Liver (tissue), 8 donors: ENCODE measurements at regions not wholly inside any gene's neighbourhood (a gene's known extent, or its start where the extent isn't known, plus 50 kb on each side); places are given as distances from the start of the nearest gene placed in this dataset.

Experiments used
- DNase-seq: peaks from one replicate; pipeline ENCODE4 v3.0.0-alpha.2; 2017; ENCODE audit warnings: low spot score
- H3K27ac ChIP-seq, 2 donors: one replicate each; pipeline ENCODE4 v1.7.0; 2013; ENCODE audit warnings: inconsistent platforms in 2 of 2, low read length in 2 of 2, control low read depth in 1 of 2, low read depth in 1 of 2, mild to moderate bottlenecking in 1 of 2
- H3K27me3 ChIP-seq, 4 donors: one replicate each; pipeline versions ENCODE4 v1.6.1 to v1.7.0; 2013; ENCODE audit warnings: low read length in 3 of 4, inconsistent platforms in 1 of 4, mild to moderate bottlenecking in 1 of 4, moderate library complexity in 1 of 4; ENCODE audit not compliant: control insufficient read depth in 4 of 4, insufficient read depth in 4 of 4
- H3K36me3 ChIP-seq, 4 donors: one replicate each; pipeline versions ENCODE4 v1.6.1 to v1.7.0; 2013; ENCODE audit warnings: low read length in 3 of 4, mild to moderate bottlenecking in 3 of 4, low read depth in 1 of 4, moderate library complexity in 1 of 4; ENCODE audit not compliant: control insufficient read depth in 4 of 4, insufficient read depth in 3 of 4
- H3K4me1 ChIP-seq, 4 donors: one replicate each; pipeline versions ENCODE4 v1.6.1 to v1.7.0; 2013; ENCODE audit warnings: low read length in 3 of 4, mild to moderate bottlenecking in 3 of 4, moderate library complexity in 1 of 4; ENCODE audit not compliant: control insufficient read depth in 4 of 4, insufficient read depth in 4 of 4
- H3K4me3 ChIP-seq, 3 donors: one replicate each; pipeline versions ENCODE4 v1.6.1 to v1.7.0; 2013; ENCODE audit warnings: low read length in 3 of 3, control low read depth in 1 of 3, low read depth in 1 of 3, mild to moderate bottlenecking in 1 of 3
- H3K9ac ChIP-seq, 2 donors: one replicate each; pipeline ENCODE4 v1.7.0; 2013; ENCODE audit warnings: low read length in 2 of 2, mild to moderate bottlenecking in 2 of 2, moderate library complexity in 2 of 2, control low read depth in 1 of 2, low read depth in 1 of 2
- H3K9me3 ChIP-seq, 4 donors: one replicate each; pipeline versions ENCODE4 v1.6.1 to v1.7.0; 2013; ENCODE audit warnings: low read length in 3 of 4; ENCODE audit not compliant: control insufficient read depth in 4 of 4
- EGR1 ChIP-seq, 2 donors: IDR thresholded peaks; 2 replicates each; pipeline ENCODE4 v1.6.1; 2016 to 2018; ENCODE audit warnings: antibody characterized with exemption in 2 of 2, low read depth in 2 of 2
- FOXA1 ChIP-seq: IDR thresholded peaks from 2 replicates; pipeline ENCODE4 v1.6.1; 2016; ENCODE audit warnings: antibody characterized with exemption
- FOXA2 ChIP-seq: IDR thresholded peaks from 2 replicates; pipeline ENCODE4 v1.6.1; 2016; ENCODE audit warnings: antibody characterized with exemption
- GABPA ChIP-seq, 2 donors: IDR thresholded peaks in 1 of 2; conservative IDR thresholded peaks in 1 of 2; 2 replicates each; pipeline ENCODE4 v1.6.1; 2016; ENCODE audit warnings: antibody characterized with exemption in 2 of 2, mild to moderate bottlenecking in 1 of 2, moderate library complexity in 1 of 2
- HNF4A ChIP-seq, 2 donors: conservative IDR thresholded peaks; 2 replicates each; pipeline ENCODE4 v1.6.1; 2016; ENCODE audit warnings: antibody characterized with exemption in 2 of 2, mild to moderate bottlenecking in 2 of 2
- HNF4G ChIP-seq: IDR thresholded peaks from 2 replicates; pipeline ENCODE4 v1.6.1; 2016; ENCODE audit warnings: antibody characterized with exemption
- JUND ChIP-seq, 2 donors: IDR thresholded peaks; 2 replicates each; pipeline ENCODE4 v1.6.1; 2016; ENCODE audit warnings: antibody characterized with exemption in 2 of 2
- NR2F2 ChIP-seq: IDR thresholded peaks from 2 replicates; pipeline ENCODE4 v1.6.1; 2016; ENCODE audit warnings: antibody characterized with exemption
- RAD21 ChIP-seq, 2 donors: IDR thresholded peaks; 2 replicates each; pipeline ENCODE4 v1.6.1; 2016; ENCODE audit warnings: antibody characterized with exemption in 2 of 2, mild to moderate bottlenecking in 2 of 2
- RXRA ChIP-seq, 2 donors: IDR thresholded peaks; 2 replicates each; pipeline ENCODE4 v1.6.1; 2017 to 2018; ENCODE audit warnings: antibody characterized with exemption in 2 of 2, mild to moderate bottlenecking in 1 of 2
- SP1 ChIP-seq: IDR thresholded peaks from 2 replicates; pipeline ENCODE4 v1.6.1; 2018; ENCODE audit warnings: antibody characterized with exemption, mild to moderate bottlenecking
- TAF1 ChIP-seq: conservative IDR thresholded peaks from 2 replicates; pipeline ENCODE4 v1.6.1; 2016; ENCODE audit warnings: antibody characterized with exemption, mild to moderate bottlenecking
- YY1 ChIP-seq: IDR thresholded peaks from 2 replicates; pipeline ENCODE4 v1.6.1; 2016; ENCODE audit warnings: antibody characterized with exemption, mild to moderate bottlenecking
- WGBS: extraction: QIAGEN DNeasy Blood & Tissue Kit; methylation state at CpG from one replicate; pipeline ENCODE4 v1.1.7; 2013; 5-methylcytosine and 5-hydroxymethylcytosine counted together
- TF ChIP-seq, protein P1 (sequence below): IDR thresholded peaks from 2 replicates; pipeline ENCODE4 v1.6.1; 2016; ENCODE audit warnings: antibody characterized with exemption
- TF ChIP-seq, protein P2 (sequence below): IDR thresholded peaks from 2 replicates; pipeline ENCODE4 v1.6.1; 2016; ENCODE audit warnings: antibody characterized with exemption
- TF ChIP-seq, protein P3 (sequence below): IDR thresholded peaks from 2 replicates; pipeline ENCODE4 v1.6.1; 2016; ENCODE audit warnings: antibody characterized with exemption, mild to moderate bottlenecking
- TF ChIP-seq, protein P4 (sequence below): IDR thresholded peaks from 2 replicates; pipeline ENCODE4 v1.6.1; 2016; ENCODE audit warnings: antibody characterized with exemption
- TF ChIP-seq, protein P5 (sequence below): fragments of 150-350 bp; IDR thresholded peaks from 2 replicates; pipeline ENCODE4 v1.5.1; 2017; ENCODE audit warnings: improper control_type of control experiment, low read depth, low read length; ENCODE audit not compliant: missing input control
- donor health status: healthy.
- donor health status: healthy.
- donor health status: healthy.
- donor health status: healthy.
- donor health status: healthy.

DNA sequence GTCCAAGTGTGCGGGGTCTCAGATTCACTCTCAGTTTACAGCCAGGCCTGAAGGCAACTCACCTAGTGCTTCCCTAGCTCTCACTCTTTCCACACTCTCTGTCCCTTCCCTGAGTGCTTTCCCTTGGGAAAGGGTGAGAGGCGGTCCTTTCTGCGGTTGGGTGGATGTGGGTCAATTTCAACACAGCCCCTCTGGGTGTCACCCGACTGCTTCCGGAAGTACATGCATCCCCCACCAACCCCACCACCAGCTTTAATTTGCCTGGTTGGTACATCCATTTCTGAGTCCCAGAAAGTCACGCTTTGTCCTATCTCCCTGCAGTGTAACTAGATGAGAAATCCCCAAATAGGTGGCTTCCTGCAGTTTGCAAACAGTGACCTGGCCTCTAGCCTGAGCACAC is 307.3 kb upstream of the MEIS1 start:
- H3K27ac ChIP-seq = no peak overlapping the region
- H3K4me3 ChIP-seq = no peak overlapping the region
- H3K4me1 ChIP-seq = no peaks in the 10 kb centered on the region
- no peaks in the 10 kb centered on the region for H3K36me3 ChIP-seq
- no peak for DNase-seq
- no peaks in the 10 kb centered on the region for H3K27me3 ChIP-seq
- WGBS = 88% methylated on average over 6 of the region's 6 CpGs
- H3K9ac ChIP-seq = no peak overlapping the region
- no peaks in the 10 kb centered on the region for H3K9me3 ChIP-seq
- TF ChIP-seq FOXA1 (no peak), SP1 (no peak), JUND (IDR thresholded peaks at IDR 0.05) (no peak), YY1 (no peak)
- TF ChIP-seq, protein P1, sequence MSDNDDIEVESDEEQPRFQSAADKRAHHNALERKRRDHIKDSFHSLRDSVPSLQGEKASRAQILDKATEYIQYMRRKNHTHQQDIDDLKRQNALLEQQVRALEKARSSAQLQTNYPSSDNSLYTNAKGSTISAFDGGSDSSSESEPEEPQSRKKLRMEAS = no peak

DNA sequence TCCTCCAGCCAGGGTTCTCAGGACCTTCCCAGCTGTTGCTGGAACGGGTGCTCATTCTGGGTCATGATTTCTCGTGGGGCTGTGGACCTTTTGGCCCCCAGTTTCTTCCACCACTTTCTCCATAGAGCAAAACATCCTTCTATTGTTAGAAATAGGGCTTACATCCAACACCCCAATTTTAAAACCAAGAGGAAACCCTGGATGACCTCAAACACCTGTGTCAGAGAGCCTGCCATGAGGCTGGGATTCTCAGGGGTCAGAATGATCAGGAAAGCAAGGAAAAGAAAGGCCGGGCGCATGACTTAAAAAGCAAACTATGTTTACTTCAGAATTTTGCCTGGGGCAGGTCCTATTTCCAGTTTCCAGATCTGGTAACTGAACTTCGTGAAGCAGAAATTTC is 307.9 kb upstream of the MEIS1 start:
- H3K4me3 ChIP-seq = no peak overlapping the region
- H3K27ac ChIP-seq = no peak overlapping the region
- 83% methylated on average over 5 of the region's 5 CpGs for WGBS
- H3K36me3 ChIP-seq = no peaks in the 10 kb centered on the region
- DNase-seq = no peak
- no peaks in the 10 kb centered on the region for H3K27me3 ChIP-seq
- no peak overlapping the region for H3K9ac ChIP-seq
- TF ChIP-seq YY1 (no peak), JUND (IDR thresholded peaks at IDR 0.05) (no peak), FOXA2 (no peak), TAF1 (no peak), RAD21 (IDR thresholded peaks at IDR 0.05) (no peak), HNF4A (conservative IDR thresholded peaks at IDR 0.05) (no peak), EGR1 (IDR thresholded peaks at IDR 0.05; ENCODE audit: low read depth in 2 of 2) (no peak), HNF4G (no peak), RXRA (IDR thresholded peaks at IDR 0.05) (no peak), NR2F2 (no peak)
- TF ChIP-seq, protein P2, sequence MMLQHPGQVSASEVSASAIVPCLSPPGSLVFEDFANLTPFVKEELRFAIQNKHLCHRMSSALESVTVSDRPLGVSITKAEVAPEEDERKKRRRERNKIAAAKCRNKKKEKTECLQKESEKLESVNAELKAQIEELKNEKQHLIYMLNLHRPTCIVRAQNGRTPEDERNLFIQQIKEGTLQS = no peak
- TF ChIP-seq, protein P3, sequence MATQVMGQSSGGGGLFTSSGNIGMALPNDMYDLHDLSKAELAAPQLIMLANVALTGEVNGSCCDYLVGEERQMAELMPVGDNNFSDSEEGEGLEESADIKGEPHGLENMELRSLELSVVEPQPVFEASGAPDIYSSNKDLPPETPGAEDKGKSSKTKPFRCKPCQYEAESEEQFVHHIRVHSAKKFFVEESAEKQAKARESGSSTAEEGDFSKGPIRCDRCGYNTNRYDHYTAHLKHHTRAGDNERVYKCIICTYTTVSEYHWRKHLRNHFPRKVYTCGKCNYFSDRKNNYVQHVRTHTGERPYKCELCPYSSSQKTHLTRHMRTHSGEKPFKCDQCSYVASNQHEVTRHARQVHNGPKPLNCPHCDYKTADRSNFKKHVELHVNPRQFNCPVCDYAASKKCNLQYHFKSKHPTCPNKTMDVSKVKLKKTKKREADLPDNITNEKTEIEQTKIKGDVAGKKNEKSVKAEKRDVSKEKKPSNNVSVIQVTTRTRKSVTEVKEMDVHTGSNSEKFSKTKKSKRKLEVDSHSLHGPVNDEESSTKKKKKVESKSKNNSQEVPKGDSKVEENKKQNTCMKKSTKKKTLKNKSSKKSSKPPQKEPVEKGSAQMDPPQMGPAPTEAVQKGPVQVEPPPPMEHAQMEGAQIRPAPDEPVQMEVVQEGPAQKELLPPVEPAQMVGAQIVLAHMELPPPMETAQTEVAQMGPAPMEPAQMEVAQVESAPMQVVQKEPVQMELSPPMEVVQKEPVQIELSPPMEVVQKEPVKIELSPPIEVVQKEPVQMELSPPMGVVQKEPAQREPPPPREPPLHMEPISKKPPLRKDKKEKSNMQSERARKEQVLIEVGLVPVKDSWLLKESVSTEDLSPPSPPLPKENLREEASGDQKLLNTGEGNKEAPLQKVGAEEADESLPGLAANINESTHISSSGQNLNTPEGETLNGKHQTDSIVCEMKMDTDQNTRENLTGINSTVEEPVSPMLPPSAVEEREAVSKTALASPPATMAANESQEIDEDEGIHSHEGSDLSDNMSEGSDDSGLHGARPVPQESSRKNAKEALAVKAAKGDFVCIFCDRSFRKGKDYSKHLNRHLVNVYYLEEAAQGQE = no peak
- TF ChIP-seq, protein P1 = no peak
- H3K9me3 ChIP-seq = no peaks in the 10 kb centered on the region
- no peaks in the 10 kb centered on the region for H3K4me1 ChIP-seq

DNA sequence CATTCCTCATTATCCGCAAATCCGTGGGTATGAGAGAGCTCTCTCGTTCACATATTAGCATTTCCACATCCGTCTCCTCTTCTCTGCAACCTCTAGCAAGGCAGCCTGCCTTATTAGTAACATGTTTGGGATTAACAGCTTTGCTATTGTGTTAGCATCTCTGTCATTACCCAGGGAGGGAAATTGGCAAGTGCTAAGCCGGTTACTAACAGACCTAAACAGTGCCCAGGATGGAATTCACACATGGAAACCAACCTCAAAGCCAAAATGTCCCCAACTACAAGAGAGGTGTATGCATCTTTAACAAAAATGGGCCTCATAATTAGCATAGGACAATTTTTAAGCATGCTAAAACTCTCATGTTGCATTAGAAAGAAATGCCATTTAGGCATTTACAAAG is 309.0 kb upstream of the MEIS1 start:
- H3K4me3 ChIP-seq = no peak overlapping the region
- 88% methylated on average over 5 of the region's 5 CpGs for whole genome bisulfite sequencing
- TF ChIP-seq RAD21 (IDR thresholded peaks at IDR 0.05) = no peak
- TF ChIP-seq EGR1 (IDR thresholded peaks at IDR 0.05; ENCODE audit: low read depth in 2 of 2) = no peak
- TF ChIP-seq GABPA (IDR thresholded peaks at IDR 0.05 in 1 of 2, conservative IDR thresholded peaks at IDR 0.05 in 1 of 2) = no peak
- TF ChIP-seq, protein P4, sequence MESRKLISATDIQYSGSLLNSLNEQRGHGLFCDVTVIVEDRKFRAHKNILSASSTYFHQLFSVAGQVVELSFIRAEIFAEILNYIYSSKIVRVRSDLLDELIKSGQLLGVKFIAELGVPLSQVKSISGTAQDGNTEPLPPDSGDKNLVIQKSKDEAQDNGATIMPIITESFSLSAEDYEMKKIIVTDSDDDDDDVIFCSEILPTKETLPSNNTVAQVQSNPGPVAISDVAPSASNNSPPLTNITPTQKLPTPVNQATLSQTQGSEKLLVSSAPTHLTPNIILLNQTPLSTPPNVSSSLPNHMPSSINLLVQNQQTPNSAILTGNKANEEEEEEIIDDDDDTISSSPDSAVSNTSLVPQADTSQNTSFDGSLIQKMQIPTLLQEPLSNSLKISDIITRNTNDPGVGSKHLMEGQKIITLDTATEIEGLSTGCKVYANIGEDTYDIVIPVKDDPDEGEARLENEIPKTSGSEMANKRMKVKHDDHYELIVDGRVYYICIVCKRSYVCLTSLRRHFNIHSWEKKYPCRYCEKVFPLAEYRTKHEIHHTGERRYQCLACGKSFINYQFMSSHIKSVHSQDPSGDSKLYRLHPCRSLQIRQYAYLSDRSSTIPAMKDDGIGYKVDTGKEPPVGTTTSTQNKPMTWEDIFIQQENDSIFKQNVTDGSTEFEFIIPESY = no peak
- TF ChIP-seq, protein P2 = no peak
- no peak for TF ChIP-seq FOXA2
- TF ChIP-seq YY1 = no peak
- no peak for TF ChIP-seq JUND (IDR thresholded peaks at IDR 0.05)
- no peak for TF ChIP-seq NR2F2
- no peak for TF ChIP-seq HNF4G
- TF ChIP-seq, protein P5, sequence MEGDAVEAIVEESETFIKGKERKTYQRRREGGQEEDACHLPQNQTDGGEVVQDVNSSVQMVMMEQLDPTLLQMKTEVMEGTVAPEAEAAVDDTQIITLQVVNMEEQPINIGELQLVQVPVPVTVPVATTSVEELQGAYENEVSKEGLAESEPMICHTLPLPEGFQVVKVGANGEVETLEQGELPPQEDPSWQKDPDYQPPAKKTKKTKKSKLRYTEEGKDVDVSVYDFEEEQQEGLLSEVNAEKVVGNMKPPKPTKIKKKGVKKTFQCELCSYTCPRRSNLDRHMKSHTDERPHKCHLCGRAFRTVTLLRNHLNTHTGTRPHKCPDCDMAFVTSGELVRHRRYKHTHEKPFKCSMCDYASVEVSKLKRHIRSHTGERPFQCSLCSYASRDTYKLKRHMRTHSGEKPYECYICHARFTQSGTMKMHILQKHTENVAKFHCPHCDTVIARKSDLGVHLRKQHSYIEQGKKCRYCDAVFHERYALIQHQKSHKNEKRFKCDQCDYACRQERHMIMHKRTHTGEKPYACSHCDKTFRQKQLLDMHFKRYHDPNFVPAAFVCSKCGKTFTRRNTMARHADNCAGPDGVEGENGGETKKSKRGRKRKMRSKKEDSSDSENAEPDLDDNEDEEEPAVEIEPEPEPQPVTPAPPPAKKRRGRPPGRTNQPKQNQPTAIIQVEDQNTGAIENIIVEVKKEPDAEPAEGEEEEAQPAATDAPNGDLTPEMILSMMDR = no peak
- TF ChIP-seq RXRA (IDR thresholded peaks at IDR 0.05) = no peak
- no peak for TF ChIP-seq HNF4A (conservative IDR thresholded peaks at IDR 0.05)
- TF ChIP-seq TAF1 = no peak
- TF ChIP-seq, protein P1 = no peak
- TF ChIP-seq SP1 = no peak
- TF ChIP-seq FOXA1 = no peak
- H3K9me3 ChIP-seq = peaks cover 0 to under 1% (median 0%) of the 10 kb centered on the region in 4 donors
- DNase-seq = no peak
- no peaks in the 10 kb centered on the region for H3K27me3 ChIP-seq
- no peak overlapping the region for H3K9ac ChIP-seq
- no peaks in the 10 kb centered on the region for H3K4me1 ChIP-seq
- H3K36me3 ChIP-seq = no peaks in the 10 kb centered on the region
- no peak overlapping the region for H3K27ac ChIP-seq
